Inflammatory macrophage treated with lipopolysaccharide for 4 hours (primary cell): ENCODE measurements at regions not wholly inside any gene's neighbourhood (a gene's known extent, or its start where the extent isn't known, plus 50 kb on each side); places are given as distances from the start of the nearest gene placed in this dataset.
A peak's percentile ranks its signal among the peaks of the same experiment; 100 is the strongest.

Source experiments
- DNase-seq: peaks from one replicate; pipeline ENCODE4 v3.0.0-alpha.2; 2020

DNA sequence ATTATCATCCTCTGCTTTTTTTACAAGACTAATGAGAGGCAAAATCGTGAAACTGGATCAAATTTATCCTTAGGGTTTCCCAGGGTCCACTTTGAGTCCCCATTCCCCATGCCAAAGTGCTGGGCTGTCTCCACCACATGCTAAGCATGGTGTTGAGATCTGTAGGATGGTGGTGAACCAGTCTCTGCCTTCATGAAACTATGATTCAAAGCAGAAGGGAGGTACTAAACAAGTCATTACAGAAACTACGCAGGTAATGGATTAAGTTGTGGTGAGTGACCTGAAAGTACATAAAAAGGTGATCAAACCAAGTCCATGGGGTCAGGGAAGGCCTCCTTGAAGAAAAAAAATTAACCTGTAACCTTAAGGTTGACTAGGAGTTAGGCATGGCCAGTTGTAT lies 265.2 kb downstream of the ATG4C start:
- DNase-seq, result no peak

DNA sequence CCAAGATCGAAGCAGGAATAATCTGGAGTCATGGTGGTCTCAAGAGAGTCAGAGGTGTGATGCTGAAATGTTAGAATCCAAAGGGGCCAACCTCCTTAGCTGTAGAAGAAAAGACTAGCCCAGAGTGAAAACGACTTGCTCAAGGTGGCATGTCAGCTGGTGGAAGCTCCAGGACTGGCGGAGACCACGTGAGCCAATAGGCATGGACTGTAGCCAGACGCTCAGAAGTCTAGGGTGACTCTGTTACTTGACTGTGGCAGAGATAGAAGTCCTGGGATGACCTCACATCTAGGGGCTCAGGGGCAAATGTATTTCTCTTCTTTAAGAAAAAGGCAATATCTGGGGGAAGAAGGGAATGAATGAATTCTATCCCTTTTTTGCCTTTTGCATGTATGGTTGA lies 267.4 kb downstream of the ATG4C start:
- no peak for DNase-seq

- DNase-seq, result no peak
Measured at GRCh38 chr1:63051886-63052285, 268.0 kb downstream of the ATG4C start.

- no peak for DNase-seq
Measured at GRCh38 chr1:63054184-63054583, 268.2 kb upstream of the FOXD3 start.

- no peak for DNase-seq
Measured at GRCh38 chr1:63063367-63063766, 259.0 kb upstream of the FOXD3 start.

- no peak for DNase-seq
Measured at GRCh38 chr1:63064135-63064534, 258.2 kb upstream of the FOXD3 start.

- DNase-seq, result no peak
Measured at GRCh38 chr1:63068626-63069025, 253.7 kb upstream of the FOXD3 start.

- no peak for DNase-seq
Measured at GRCh38 chr1:63069214-63069613, 253.2 kb upstream of the FOXD3 start.

GRCh38 chr1:63073309-63074306 lies 248.8 kb upstream of the FOXD3 start:
- DNase-seq, result no peak

GRCh38 chr1:63074321-63074720 lies 248.0 kb upstream of the FOXD3 start:
- DNase-seq, result no peak

GRCh38 chr1:63082766-63083165 lies 239.6 kb upstream of the FOXD3 start:
- DNase-seq, result no peak

DNA sequence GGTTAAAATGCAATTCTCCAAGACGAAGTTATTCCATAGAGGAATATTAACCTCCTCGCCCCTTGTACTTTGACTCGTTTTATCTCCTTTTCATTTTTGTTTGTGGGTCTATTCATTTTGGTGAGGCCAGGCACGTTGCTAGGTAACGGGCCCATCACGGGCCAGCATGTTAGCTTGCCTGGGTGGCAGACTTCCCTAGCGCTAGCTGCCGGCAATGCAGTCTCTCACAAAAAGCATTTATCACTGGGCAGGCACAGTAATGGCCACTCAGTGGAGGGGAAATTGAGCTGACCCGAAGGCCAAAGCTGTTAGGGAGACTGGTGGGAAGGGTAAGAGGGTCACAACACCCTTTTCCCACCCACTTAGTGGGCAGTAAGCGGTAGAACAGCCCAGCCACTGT lies 234.4 kb upstream of the FOXD3 start:
- no peak for DNase-seq

DNA sequence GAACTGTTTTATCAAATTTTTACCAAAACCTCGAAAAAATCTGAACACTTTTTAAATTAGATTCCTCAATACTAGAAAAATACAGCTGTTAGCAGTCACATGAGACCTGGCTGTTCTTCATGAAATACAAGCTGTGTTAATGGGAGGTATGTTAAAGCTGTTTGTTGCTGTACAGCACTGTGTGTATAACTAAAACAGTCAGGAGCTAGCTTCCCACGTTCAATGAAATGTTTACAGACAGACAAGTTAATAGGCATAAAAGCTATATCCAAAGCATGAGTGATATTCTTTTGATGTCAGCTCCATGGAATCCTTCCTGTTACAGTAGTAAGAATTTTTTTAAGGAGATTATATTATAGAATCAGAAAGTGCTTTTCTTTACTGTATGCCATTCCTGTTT lies 223.2 kb upstream of the FOXD3 start:
- DNase-seq, result no peak

GRCh38 chr1:63101336-63101735 lies 221.0 kb upstream of the FOXD3 start:
- DNase-seq, result no peak

DNA sequence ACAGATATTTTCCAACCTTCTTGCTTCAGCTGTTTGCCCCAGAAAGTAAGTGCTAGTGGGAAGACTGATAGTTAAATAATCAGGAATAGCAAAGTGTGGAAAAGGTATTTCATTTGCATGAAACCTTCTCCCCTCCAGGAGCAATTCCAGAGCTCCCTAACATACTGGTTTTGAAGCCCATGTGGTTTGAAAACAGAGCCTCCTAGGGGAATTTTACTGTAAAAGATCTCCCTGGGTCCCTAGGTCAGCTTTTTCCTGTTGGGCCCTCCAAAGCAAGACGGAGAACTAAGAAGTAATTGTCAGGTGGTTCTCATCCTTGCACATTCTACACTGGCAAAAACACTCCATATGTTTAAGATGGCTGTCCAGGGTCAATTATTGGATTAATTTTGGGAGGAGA lies 218.7 kb upstream of the FOXD3 start:
- no peak for DNase-seq

DNA sequence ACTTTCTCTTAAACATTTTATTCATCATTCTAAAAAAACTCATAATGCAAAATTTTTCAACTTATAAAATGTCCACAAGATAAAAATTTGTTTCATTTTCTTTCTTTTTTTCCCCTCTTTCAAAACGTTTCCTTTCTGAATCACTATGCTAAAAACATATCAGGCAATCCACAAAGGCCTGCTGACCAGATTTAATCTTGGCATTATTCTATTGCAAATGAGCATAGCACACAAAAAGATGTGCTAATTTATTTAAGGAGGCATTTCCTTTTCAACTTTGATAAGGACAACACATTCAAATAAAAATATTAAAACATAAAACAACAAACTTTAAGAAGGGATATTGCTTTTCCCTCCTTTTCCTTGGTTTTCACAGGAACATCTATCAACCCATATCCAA lies 215.3 kb upstream of the FOXD3 start:
- no peak for DNase-seq

GRCh38 chr1:63108206-63108605 lies 214.2 kb upstream of the FOXD3 start:
- DNase-seq, result no peak

- no peak for DNase-seq
Measured at GRCh38 chr1:63112155-63112900, 210.0 kb upstream of the FOXD3 start.

DNA sequence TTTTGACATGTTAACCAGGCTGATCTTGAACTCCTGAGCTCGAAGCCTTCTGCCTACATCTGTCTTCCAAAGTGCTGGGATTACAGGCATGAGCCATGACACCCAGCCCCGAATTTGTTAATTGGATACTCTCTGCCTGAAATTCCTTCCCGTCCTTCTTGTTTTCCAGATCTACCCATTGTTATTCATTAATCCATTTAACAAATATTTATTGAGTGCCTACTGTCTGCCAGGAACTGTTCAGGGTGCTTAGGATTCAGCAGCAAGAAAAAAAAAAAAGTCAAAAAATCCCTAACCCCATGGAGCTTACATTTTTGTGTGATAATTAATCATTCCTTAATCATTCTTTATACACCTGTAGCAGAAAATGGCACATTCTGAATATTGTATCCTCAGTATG lies 206.8 kb upstream of the FOXD3 start:
- no peak for DNase-seq

DNA sequence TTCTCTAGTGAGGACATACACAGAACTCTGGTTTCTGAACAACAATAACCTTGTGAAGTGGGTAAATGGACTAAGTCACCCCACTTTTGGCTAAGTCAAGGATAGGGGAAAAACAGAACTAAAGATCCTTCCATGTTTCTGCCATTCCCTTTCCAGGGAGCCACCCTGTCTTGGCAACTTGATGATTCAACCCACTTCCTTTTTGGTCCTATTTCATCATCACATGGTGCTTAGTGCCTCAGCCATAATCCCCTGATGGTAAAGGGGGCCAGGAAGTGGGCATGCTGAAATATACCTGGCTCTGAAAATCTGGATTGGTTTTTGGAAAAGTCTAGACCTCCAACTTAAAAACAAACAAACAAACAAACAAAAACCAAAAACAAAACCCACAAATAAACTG lies 206.4 kb upstream of the FOXD3 start:
- DNase-seq, result peak; percentile 12

DNA sequence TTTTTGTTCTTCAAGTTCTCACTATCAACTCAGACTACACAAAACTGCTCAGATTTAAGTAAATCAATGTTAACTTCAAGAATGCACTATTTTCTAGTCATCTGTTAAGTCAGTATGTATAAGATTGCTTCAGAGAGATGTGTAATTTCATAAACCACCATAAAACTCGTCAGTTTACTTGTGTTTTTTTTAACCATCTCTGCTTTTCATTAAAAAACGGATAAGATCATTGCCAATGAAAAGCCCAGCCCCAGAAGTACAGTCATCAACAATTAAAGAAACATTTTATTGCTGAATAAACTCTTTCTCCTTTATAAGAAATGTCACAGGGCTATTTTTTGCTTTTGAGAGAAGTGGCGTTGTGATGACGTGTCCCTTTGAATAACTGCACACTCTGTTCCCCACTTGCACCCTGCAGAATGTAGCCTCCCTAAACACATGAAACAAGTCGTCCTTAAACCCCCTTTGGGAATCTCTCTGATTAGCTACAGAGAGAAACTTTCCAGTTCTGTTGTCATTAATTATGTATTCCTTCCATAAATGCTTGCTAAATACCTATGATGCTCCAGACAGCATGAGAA lies 202.7 kb upstream of the FOXD3 start:
- DNase-seq, result no peak

DNA sequence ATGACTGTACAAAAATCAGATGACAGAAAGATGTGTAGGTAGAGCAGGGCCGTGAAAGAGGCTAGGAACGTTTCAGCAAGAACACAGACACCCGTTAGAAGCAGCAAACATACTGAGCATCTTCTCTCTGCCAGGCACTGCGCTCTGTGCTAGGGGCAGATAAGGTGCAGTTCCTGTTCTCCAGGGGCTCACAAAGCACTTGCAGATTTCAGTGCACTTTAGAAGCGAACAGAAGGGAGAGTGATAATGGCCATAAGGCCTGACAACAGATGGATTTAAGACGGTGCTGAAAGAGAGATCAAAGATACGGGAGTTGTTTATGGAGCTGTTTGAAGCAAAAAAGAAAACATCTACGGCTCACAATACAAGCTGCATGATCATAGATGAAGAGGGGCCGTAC lies 200.3 kb upstream of the FOXD3 start:
- DNase-seq, result no peak

DNA sequence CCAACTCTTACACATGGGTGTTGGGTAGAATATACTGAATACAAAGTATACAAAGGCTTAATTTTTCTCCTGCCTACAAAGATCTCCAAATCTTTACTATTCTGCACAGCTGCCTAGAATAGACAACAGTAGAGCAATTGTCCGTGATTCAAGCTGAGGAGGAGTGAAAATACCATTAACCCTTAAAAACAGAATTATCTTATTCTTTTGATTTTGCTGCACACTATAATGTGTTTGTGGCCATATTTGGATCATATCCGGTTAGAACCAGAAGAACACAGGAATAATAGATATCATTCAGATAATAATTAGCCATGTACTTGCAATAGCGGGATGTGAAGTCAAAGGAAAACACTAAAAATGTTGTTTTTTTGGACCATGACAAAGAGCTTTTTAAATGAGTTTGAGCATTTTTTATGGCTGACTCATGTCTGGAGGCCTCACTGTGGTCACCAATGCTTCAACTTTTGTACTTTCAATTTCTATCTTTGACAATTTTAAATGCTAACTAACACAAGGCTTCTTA lies 197.6 kb upstream of the FOXD3 start:
- peak; percentile 46 for DNase-seq

- no peak for DNase-seq
Measured at GRCh38 chr1:63126104-63126503, 196.3 kb upstream of the FOXD3 start.
